ENCODE measurements at regions not wholly inside any gene's neighbourhood (a gene's known extent, or its start where the extent isn't known, plus 50 kb on each side); places are given as distances from the start of the nearest gene placed in this dataset.

DNA sequence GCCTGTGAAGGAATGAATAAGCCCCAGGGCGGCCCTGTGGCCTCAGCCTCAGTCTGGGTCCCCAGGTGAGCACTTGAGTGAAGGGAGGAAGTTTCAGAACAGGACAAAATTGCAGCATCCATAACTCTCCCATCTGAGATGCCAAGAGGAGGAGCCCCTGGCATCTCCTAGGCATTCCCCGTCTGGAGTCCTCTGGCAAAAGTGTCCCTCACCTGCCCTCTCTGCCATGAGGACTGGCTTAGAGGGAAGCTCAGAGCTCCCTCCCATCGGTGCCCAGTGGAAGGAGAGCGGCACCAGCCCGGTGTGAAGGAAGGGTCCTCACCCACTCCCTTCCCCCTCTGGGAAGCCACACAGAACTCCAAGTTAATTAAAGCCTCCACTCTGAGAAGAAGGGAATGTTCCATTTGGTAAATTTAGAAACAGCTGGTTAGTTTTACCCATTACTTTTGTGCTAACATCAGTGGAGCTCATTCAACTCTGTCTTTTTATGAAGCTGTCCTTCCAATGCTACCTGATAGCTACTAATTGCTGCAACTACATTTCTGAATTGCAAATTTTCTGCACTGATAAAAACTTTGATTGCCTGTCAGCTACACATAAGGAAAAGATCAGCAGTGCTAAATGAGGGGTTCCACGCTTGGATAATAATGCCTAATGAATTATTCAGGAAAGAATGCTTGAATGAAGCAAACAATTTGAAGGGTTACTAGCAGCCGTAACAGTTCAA lies 123.3 kb upstream of the RCN1 start:
- TF ChIP-seq, protein P1, sequence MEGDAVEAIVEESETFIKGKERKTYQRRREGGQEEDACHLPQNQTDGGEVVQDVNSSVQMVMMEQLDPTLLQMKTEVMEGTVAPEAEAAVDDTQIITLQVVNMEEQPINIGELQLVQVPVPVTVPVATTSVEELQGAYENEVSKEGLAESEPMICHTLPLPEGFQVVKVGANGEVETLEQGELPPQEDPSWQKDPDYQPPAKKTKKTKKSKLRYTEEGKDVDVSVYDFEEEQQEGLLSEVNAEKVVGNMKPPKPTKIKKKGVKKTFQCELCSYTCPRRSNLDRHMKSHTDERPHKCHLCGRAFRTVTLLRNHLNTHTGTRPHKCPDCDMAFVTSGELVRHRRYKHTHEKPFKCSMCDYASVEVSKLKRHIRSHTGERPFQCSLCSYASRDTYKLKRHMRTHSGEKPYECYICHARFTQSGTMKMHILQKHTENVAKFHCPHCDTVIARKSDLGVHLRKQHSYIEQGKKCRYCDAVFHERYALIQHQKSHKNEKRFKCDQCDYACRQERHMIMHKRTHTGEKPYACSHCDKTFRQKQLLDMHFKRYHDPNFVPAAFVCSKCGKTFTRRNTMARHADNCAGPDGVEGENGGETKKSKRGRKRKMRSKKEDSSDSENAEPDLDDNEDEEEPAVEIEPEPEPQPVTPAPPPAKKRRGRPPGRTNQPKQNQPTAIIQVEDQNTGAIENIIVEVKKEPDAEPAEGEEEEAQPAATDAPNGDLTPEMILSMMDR (conservative IDR thresholded peaks at IDR 0.05; ENCODE audit: low read length) = no peak
- TF ChIP-seq EZH2phosphoT487 (IDR thresholded peaks at IDR 0.05; ENCODE audit: borderline replicate concordance, low read depth, low read length) = no peak
